Head of caudate nucleus (tissue), 42 donors: ENCODE measurements at regions not wholly inside any gene's neighbourhood (a gene's known extent, or its start where the extent isn't known, plus 50 kb on each side); places are given as distances from the start of the nearest gene placed in this dataset.
A peak's percentile ranks its signal among the peaks of the same experiment; 100 is the strongest.

ENCODE experiments used
- DNase-seq, 42 donors: peaks; one replicate each; pipeline versions ENCODE4 v3.0.0 to v3.0.0-alpha.2; 2020 to 2021; ENCODE audit warnings: mixed read lengths in 7 of 42
- intact Hi-C: fragments of 100-400 bp; cut with DNase I; formaldehyde crosslinking; loops from one replicate; pipeline ENCODE4 v1.15.0; 2022

GRCh38 chrX:21126661-21127060 is 247.6 kb upstream of the CNKSR2 start:
- intact Hi-C loops: no loop called here
- DNase-seq: no peak

- intact Hi-C loops: no loop called here
- DNase-seq: no peak
These were observed 242.9 kb upstream of the CNKSR2 start for GRCh38 chrX:21131346-21131745.

- DNase-seq: no peak
- intact Hi-C loops: no loop called here
These were observed 242.4 kb upstream of the CNKSR2 start for GRCh38 chrX:21131786-21132185.

GRCh38 chrX:21132686-21133393 is 241.4 kb upstream of the CNKSR2 start:
- DNase-seq: no peak
- intact Hi-C loops: no loop called here

GRCh38 chrX:21150208-21150607 is 224.0 kb upstream of the CNKSR2 start:
- intact Hi-C loops: no loop called here
- no peak for DNase-seq

- intact Hi-C loops: no loop called here
- no peak for DNase-seq
These were observed 223.2 kb upstream of the CNKSR2 start for GRCh38 chrX:21151051-21151450.

- no peak for DNase-seq
These were observed 221.2 kb upstream of the CNKSR2 start for GRCh38 chrX:21153033-21153432.

GRCh38 chrX:21153503-21153902 is 220.7 kb upstream of the CNKSR2 start:
- intact Hi-C loops: no loop called here
- DNase-seq: peak in 1 of 42 donors; percentile 1

More at GRCh38 chrX:21153033-21153432, 221.2 kb upstream of the CNKSR2 start:
- intact Hi-C loops: no loop called here

- intact Hi-C loops: no loop called here
- DNase-seq: no peak
These were observed 218.3 kb upstream of the CNKSR2 start for GRCh38 chrX:21155916-21156315.

- DNase-seq: no peak
- intact Hi-C loops: no loop called here
These were observed 217.6 kb upstream of the CNKSR2 start for GRCh38 chrX:21156632-21157031.

GRCh38 chrX:21158678-21159077 is 215.5 kb upstream of the CNKSR2 start:
- no peak for DNase-seq
- intact Hi-C loops: no loop called here

GRCh38 chrX:21166272-21166982 is 207.8 kb upstream of the CNKSR2 start:
- no peak for DNase-seq
- intact Hi-C loops: no loop called here

GRCh38 chrX:21167011-21167410 is 207.2 kb upstream of the CNKSR2 start:
- no peak for DNase-seq
- intact Hi-C loops: no loop called here

GRCh38 chrX:21167494-21167893 is 206.7 kb upstream of the CNKSR2 start:
- DNase-seq: no peak
- intact Hi-C loops: no loop called here

GRCh38 chrX:21168401-21169160 is 205.6 kb upstream of the CNKSR2 start:
- intact Hi-C loops: no loop called here
- DNase-seq: no peak

- intact Hi-C loops: no loop called here
- no peak for DNase-seq
These were observed 203.0 kb upstream of the CNKSR2 start for GRCh38 chrX:21171181-21171580.

- DNase-seq: no peak
- intact Hi-C loops: no loop called here
These were observed 199.8 kb upstream of the CNKSR2 start for GRCh38 chrX:21174439-21174838.

- no peak for DNase-seq
- intact Hi-C loops: no loop called here
These were observed 197.2 kb upstream of the CNKSR2 start for GRCh38 chrX:21176921-21177571.

GRCh38 chrX:21181232-21181853 is 192.9 kb upstream of the CNKSR2 start:
- DNase-seq: no peak
- intact Hi-C loops: no loop called here
